Fibroblast of the aortic adventitia (primary cell): ENCODE measurements at regions not wholly inside any gene's neighbourhood (a gene's known extent, or its start where the extent isn't known, plus 50 kb on each side); places are given as distances from the start of the nearest gene placed in this dataset.

ENCODE experiments used
- DNase-seq: peaks from one replicate; pipeline ENCODE4 v3.0.0-alpha.2; 2010; ENCODE audit warnings: low read depth
- H3K4me3 ChIP-seq: 2 replicates; pipeline ENCODE4 v1.5.1; 2011; ENCODE audit warnings: low read depth, mild to moderate bottlenecking, control low read depth, low read length, moderate library complexity
- CTCF ChIP-seq: IDR thresholded peaks from 2 replicates; pipeline ENCODE4 v1.5.1; 2011; ENCODE audit warnings: mild to moderate bottlenecking, low read length, control low read depth, inconsistent platforms; ENCODE audit not compliant: insufficient read depth

GRCh38 chr12:58434726-58435125 lies 485.6 kb downstream of the LRIG3 start:
- H3K4me3 ChIP-seq, result no peak overlapping the region
- no peak for DNase-seq
- no peak for TF ChIP-seq CTCF

GRCh38 chr12:58435647-58436046 lies 484.7 kb downstream of the LRIG3 start:
- no peak for TF ChIP-seq CTCF
- DNase-seq, result no peak
- H3K4me3 ChIP-seq, result no peak overlapping the region

GRCh38 chr12:58441483-58441882 lies 478.8 kb downstream of the LRIG3 start:
- DNase-seq, result no peak
- H3K4me3 ChIP-seq, result no peak overlapping the region
- TF ChIP-seq CTCF, result no peak

GRCh38 chr12:58443273-58443980 lies 476.9 kb downstream of the LRIG3 start:
- H3K4me3 ChIP-seq, result no peak overlapping the region
- DNase-seq, result peak; percentile 60
- TF ChIP-seq CTCF, result peak; percentile 65

GRCh38 chr12:58443981-58444371 lies 476.3 kb downstream of the LRIG3 start:
- no peak overlapping the region for H3K4me3 ChIP-seq
- TF ChIP-seq CTCF, result no peak
- DNase-seq, result peak; percentile 69

GRCh38 chr12:58450868-58451482 lies 469.3 kb downstream of the LRIG3 start:
- DNase-seq, result no peak
- TF ChIP-seq CTCF, result no peak

More at GRCh38 chr12:58450868-58451482, 469.3 kb downstream of the LRIG3 start:
- H3K4me3 ChIP-seq, result no peak overlapping the region
